ENCODE measurements at regions not wholly inside any gene's neighbourhood (a gene's known extent, or its start where the extent isn't known, plus 50 kb on each side); places are given as distances from the start of the nearest gene placed in this dataset.

- TF ChIP-seq CTCF (conservative IDR thresholded peaks at IDR 0.05; ENCODE audit: low read length) = no peak
- TF ChIP-seq EZH2phosphoT487 (IDR thresholded peaks at IDR 0.05; ENCODE audit: borderline replicate concordance) = no peak
Observed at GRCh38 chr10:6763423-6763822, 183.3 kb upstream of the PRKCQ start.

Data from Loucy (cell line).